Right forelimb (tissue), 1 donor: ENCODE measurements at regions not wholly inside any gene's neighbourhood (a gene's known extent, or its start where the extent isn't known, plus 50 kb on each side); places are given as distances from the start of the nearest gene placed in this dataset.

Experiments
- DNase-seq: peaks from one replicate; pipeline ENCODE4 v3.0.0-alpha.2; 2018

GRCh38 chrX:137366018-137366633 is 199.8 kb upstream of the ZIC3 start:
- no peak for DNase-seq

GRCh38 chrX:137363559-137363958 is 202.4 kb upstream of the ZIC3 start:
- DNase-seq = no peak

GRCh38 chrX:137362583-137362982 is 203.3 kb upstream of the ZIC3 start:
- DNase-seq = no peak

- DNase-seq = no peak
Observed at GRCh38 chrX:137354851-137355250, 211.1 kb upstream of the ZIC3 start.

- DNase-seq = no peak
Observed at GRCh38 chrX:137353404-137353803, 212.5 kb upstream of the ZIC3 start.

- DNase-seq = no peak
Observed at GRCh38 chrX:137352101-137352660, 213.7 kb upstream of the ZIC3 start.

GRCh38 chrX:137342969-137343368 is 223.0 kb upstream of the ZIC3 start:
- no peak for DNase-seq

- DNase-seq = no peak
Observed at GRCh38 chrX:137313627-137314026, 252.3 kb upstream of the ZIC3 start.

GRCh38 chrX:137305404-137305803 is 260.5 kb upstream of the ZIC3 start:
- no peak for DNase-seq

- DNase-seq = no peak
Observed at GRCh38 chrX:137297167-137297566, 263.4 kb upstream of the GPR101 start.

GRCh38 chrX:137290011-137290410 is 256.2 kb upstream of the GPR101 start:
- no peak for DNase-seq

GRCh38 chrX:137287191-137287590 is 253.4 kb upstream of the GPR101 start:
- no peak for DNase-seq

GRCh38 chrX:137286423-137286822 is 252.6 kb upstream of the GPR101 start:
- no peak for DNase-seq

GRCh38 chrX:137278825-137279224 is 245.0 kb upstream of the GPR101 start:
- DNase-seq = no peak

GRCh38 chrX:137263374-137263773 is 229.6 kb upstream of the GPR101 start:
- no peak for DNase-seq

GRCh38 chrX:137245183-137245582 is 211.4 kb upstream of the GPR101 start:
- DNase-seq = no peak

- no peak for DNase-seq
Observed at GRCh38 chrX:137236837-137237236, 203.0 kb upstream of the GPR101 start.

- DNase-seq = no peak
Observed at GRCh38 chrX:137234651-137235402, 201.0 kb upstream of the GPR101 start.

GRCh38 chrX:137233478-137233877 is 199.7 kb upstream of the GPR101 start:
- DNase-seq = no peak

- peak; percentile 43 for DNase-seq
Observed at GRCh38 chrX:137227151-137227550, 193.4 kb upstream of the GPR101 start.

- DNase-seq = no peak
Observed at GRCh38 chrX:137215467-137215866, 181.7 kb upstream of the GPR101 start.

- no peak for DNase-seq
Observed at GRCh38 chrX:137212078-137212632, 178.4 kb upstream of the GPR101 start.

- DNase-seq = no peak
Observed at GRCh38 chrX:137198040-137198439, 164.2 kb upstream of the GPR101 start.

GRCh38 chrX:137195991-137196390 is 162.2 kb upstream of the GPR101 start:
- no peak for DNase-seq
